Endothelial cell (in vitro differentiated cells): ENCODE measurements at regions not wholly inside any gene's neighbourhood (a gene's known extent, or its start where the extent isn't known, plus 50 kb on each side); places are given as distances from the start of the nearest gene placed in this dataset.
"Not testable (repeated sequence)": the region's sequence is repeated elsewhere in the genome, so short reads cannot be mapped to it uniquely, and the experiment has no call there.

ENCODE experiments used
- DNase-seq: peaks from one replicate; pipeline ENCODE4 v3.0.0; 2021; ENCODE audit warnings: low spot score
- H3K27ac Mint-ChIP-seq: one replicate; pipeline ENCODE4 v1.8.0; 2021; ENCODE audit warnings: mixed read lengths, inconsistent platforms; ENCODE audit not compliant: unreplicated experiment
- H3K27me3 Mint-ChIP-seq: one replicate; pipeline ENCODE4 v1.8.0; 2021; ENCODE audit warnings: mild to moderate bottlenecking, moderate library complexity, mixed read lengths, inconsistent platforms; ENCODE audit not compliant: unreplicated experiment
- H3K36me3 Mint-ChIP-seq: one replicate; pipeline ENCODE4 v1.8.0; 2021; ENCODE audit warnings: mild to moderate bottlenecking, low read depth, mixed read lengths, inconsistent platforms; ENCODE audit not compliant: unreplicated experiment
- H3K4me1 Mint-ChIP-seq: one replicate; pipeline ENCODE4 v1.8.0; 2021; ENCODE audit warnings: mild to moderate bottlenecking, mixed read lengths, inconsistent platforms; ENCODE audit not compliant: unreplicated experiment
- H3K4me3 Mint-ChIP-seq: one replicate; pipeline ENCODE4 v1.8.0; 2021; ENCODE audit warnings: mild to moderate bottlenecking, mixed read lengths, inconsistent platforms; ENCODE audit not compliant: unreplicated experiment
- H3K9me3 Mint-ChIP-seq: one replicate; pipeline ENCODE4 v1.8.0; 2021; ENCODE audit warnings: mixed read lengths, inconsistent platforms; ENCODE audit not compliant: unreplicated experiment
- CTCF ChIP-seq: fragments of 200-600 bp; sonication (generic); IDR thresholded peaks from one replicate; pipeline ENCODE4 v1.5.0; 2021; ENCODE audit warnings: antibody characterized with exemption; ENCODE audit not compliant: unreplicated experiment

GRCh38 chrX:101823236-101823635 is 108.6 kb downstream of the ZMAT1 start:
- no peak overlapping the region for H3K27ac Mint-ChIP-seq
- no peak overlapping the region for H3K4me3 Mint-ChIP-seq
- H3K36me3 Mint-ChIP-seq: peaks cover 3% of the 10 kb centered on the region
- H3K4me1 Mint-ChIP-seq: no peaks in the 10 kb centered on the region
- no peaks in the 10 kb centered on the region for H3K9me3 Mint-ChIP-seq
- H3K27me3 Mint-ChIP-seq: no peaks in the 10 kb centered on the region
- no peak for TF ChIP-seq CTCF
- no peak for DNase-seq

GRCh38 chrX:101817739-101818138 is 114.1 kb downstream of the ZMAT1 start:
- not testable (repeated sequence) for H3K4me1 Mint-ChIP-seq, H3K4me3 Mint-ChIP-seq, DNase-seq, H3K27ac Mint-ChIP-seq, H3K36me3 Mint-ChIP-seq, H3K27me3 Mint-ChIP-seq, H3K9me3 Mint-ChIP-seq

GRCh38 chrX:101813200-101813599 is 118.6 kb downstream of the ZMAT1 start:
- DNase-seq: no peak
- no peak overlapping the region for H3K4me3 Mint-ChIP-seq
- no peak overlapping the region for H3K27ac Mint-ChIP-seq
- no peaks in the 10 kb centered on the region for H3K4me1 Mint-ChIP-seq
- H3K27me3 Mint-ChIP-seq: no peaks in the 10 kb centered on the region
- TF ChIP-seq CTCF: no peak
- H3K36me3 Mint-ChIP-seq: no peaks in the 10 kb centered on the region
- no peaks in the 10 kb centered on the region for H3K9me3 Mint-ChIP-seq

- DNase-seq: no peak
- no peak overlapping the region for H3K27ac Mint-ChIP-seq
- no peak overlapping the region for H3K4me3 Mint-ChIP-seq
- TF ChIP-seq CTCF: peak; percentile 45
- H3K36me3 Mint-ChIP-seq: no peaks in the 10 kb centered on the region
- H3K9me3 Mint-ChIP-seq: no peaks in the 10 kb centered on the region
- H3K4me1 Mint-ChIP-seq: no peaks in the 10 kb centered on the region
- no peaks in the 10 kb centered on the region for H3K27me3 Mint-ChIP-seq
Measured at GRCh38 chrX:101803451-101803850, 128.4 kb downstream of the ZMAT1 start.

- peak; percentile 75 for DNase-seq
- Mint-ChIP-seq H3K36me3 (no peaks in the 10 kb centered on the region), H3K27me3 (no peaks in the 10 kb centered on the region), H3K27ac (no peak overlapping the region), H3K4me1 (peaks cover 5% of the 10 kb centered on the region), H3K4me3 (no peak overlapping the region), H3K9me3 (no peaks in the 10 kb centered on the region)
- peak; percentile 82 for TF ChIP-seq CTCF
Measured at GRCh38 chrX:101799387-101799786, 132.4 kb downstream of the ZMAT1 start.

- no peak overlapping the region for H3K4me3 Mint-ChIP-seq
- H3K27me3 Mint-ChIP-seq: no peaks in the 10 kb centered on the region
- no peak overlapping the region for H3K27ac Mint-ChIP-seq
- no peaks in the 10 kb centered on the region for H3K36me3 Mint-ChIP-seq
- no peak for DNase-seq
- TF ChIP-seq CTCF: no peak
- no peaks in the 10 kb centered on the region for H3K9me3 Mint-ChIP-seq
- H3K4me1 Mint-ChIP-seq: no peaks in the 10 kb centered on the region
Measured at GRCh38 chrX:101787934-101788333, 128.3 kb upstream of the ARMCX2 start.
